ENCODE measurements at regions not wholly inside any gene's neighbourhood (a gene's known extent, or its start where the extent isn't known, plus 50 kb on each side); places are given as distances from the start of the nearest gene placed in this dataset.

GRCh38 chr2:2636813-2637212 lies 305.7 kb upstream of the MYT1L start:
- no peak overlapping the region for H3K4me3 ChIP-seq (ENCODE audit: low read depth, low read length)
- no peak for DNase-seq (ENCODE audit: low read depth)
- no peak for TF ChIP-seq CTCF (conservative IDR thresholded peaks at IDR 0.05; ENCODE audit: low read depth, low read length)

DNA sequence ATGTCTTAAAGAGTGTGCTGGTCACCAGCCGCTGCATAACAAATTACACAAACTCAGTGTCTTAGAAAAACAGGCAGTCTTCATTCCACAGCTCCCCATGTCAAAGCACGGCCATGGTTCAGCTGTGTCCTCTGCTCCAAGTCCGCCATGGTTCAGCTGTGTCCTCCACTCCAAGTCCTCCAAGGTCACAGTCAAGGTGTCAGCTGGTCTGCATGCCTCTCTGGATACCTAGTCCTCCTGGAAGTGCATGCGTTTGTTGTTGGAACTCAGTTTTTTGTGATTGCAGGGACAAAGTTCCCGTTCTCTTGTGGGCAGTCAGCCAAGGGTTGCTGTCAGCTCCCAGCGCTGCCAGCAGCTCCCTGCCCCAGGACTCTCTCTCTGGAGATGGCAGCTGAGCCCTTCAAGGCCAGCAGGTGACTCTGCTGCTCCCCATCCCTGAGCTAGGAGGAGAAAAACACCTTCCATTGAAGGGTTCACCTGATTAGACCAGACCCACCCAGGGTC lies 304.0 kb upstream of the MYT1L start:
- no peak for DNase-seq (ENCODE audit: low read depth)
- no peak for TF ChIP-seq CTCF (conservative IDR thresholded peaks at IDR 0.05; ENCODE audit: low read depth, low read length)
- H3K4me3 ChIP-seq (ENCODE audit: low read depth, low read length) = no peak overlapping the region

DNA sequence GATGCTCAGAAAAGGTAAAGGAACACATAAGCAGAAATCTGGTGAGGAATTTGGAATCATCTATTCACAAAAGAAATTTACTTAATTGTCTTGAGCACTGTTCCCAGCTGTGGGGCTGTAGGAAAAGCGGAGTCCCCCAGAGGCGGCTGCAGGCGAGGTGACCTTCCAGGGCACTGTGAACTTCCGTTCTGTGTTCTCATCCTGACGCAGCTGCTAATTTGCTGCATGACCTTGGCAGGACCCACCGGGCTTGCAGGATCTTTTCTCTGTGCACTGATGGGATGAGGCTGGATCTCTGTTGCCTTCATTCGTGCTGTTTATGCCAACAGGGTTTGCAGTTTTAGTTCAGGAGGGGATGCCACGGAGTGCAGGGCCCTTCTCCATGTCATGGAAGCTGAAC lies 301.9 kb upstream of the MYT1L start:
- no peak overlapping the region for H3K4me3 ChIP-seq (ENCODE audit: low read depth, low read length)
- TF ChIP-seq CTCF (conservative IDR thresholded peaks at IDR 0.05; ENCODE audit: low read depth, low read length) = no peak
- no peak for DNase-seq (ENCODE audit: low read depth)

DNA sequence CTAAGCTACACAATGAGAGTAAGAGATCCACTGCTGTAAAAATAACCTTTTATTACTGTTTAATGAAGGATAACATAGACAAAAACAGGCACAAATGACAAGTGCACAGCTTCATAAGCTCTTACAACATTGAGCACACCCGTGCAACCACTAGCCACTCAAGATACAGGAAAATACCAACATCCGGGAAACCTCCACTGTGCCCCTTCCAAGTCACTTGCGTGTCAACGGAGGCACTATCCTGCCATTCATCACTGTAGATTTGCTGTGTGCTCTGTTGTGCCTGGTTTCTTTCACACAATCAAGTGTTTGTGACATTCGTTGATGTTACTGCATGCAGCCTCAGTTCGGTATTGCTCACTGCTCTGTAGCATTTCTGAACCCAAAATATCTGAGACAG lies 292.9 kb upstream of the MYT1L start:
- TF ChIP-seq CTCF (conservative IDR thresholded peaks at IDR 0.05; ENCODE audit: low read depth, low read length) = no peak

DNA sequence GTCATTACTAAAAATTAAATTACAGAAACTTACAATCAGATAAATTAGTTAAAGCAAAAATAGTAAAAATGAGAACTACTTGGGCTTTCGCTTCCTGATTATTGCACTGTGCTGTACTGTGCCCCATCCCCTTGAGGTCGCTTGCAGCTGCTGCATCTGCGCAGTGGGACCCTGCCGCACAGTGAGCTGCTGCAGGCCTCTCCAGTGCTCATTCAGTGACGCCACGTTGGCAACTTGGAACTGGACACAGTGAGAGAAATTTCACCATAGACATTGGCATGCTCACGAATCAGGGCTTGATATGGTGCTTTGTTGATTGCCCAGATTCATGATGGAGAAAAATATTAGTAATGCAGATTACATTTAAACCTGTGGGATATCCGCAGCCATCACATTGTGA lies 290.8 kb upstream of the MYT1L start:
- TF ChIP-seq CTCF (conservative IDR thresholded peaks at IDR 0.05; ENCODE audit: low read depth, low read length) = no peak
- DNase-seq (ENCODE audit: low read depth) = no peak
- H3K4me3 ChIP-seq (ENCODE audit: low read depth, low read length) = no peak overlapping the region

More for the DNA sequence above, 292.9 kb upstream of the MYT1L start:
- no peak for DNase-seq (ENCODE audit: low read depth)
- no peak overlapping the region for H3K4me3 ChIP-seq (ENCODE audit: low read depth, low read length)

GRCh38 chr2:2620604-2621003 lies 289.5 kb upstream of the MYT1L start:
- no peak overlapping the region for H3K4me3 ChIP-seq (ENCODE audit: low read depth, low read length)
- no peak for TF ChIP-seq CTCF (conservative IDR thresholded peaks at IDR 0.05; ENCODE audit: low read depth, low read length)
- no peak for DNase-seq (ENCODE audit: low read depth)

GRCh38 chr2:2619995-2620394 lies 288.9 kb upstream of the MYT1L start:
- TF ChIP-seq CTCF (conservative IDR thresholded peaks at IDR 0.05; ENCODE audit: low read depth, low read length) = no peak
- DNase-seq (ENCODE audit: low read depth) = no peak
- H3K4me3 ChIP-seq (ENCODE audit: low read depth, low read length) = no peak overlapping the region

All from choroid plexus epithelial cell (primary cell).